ENCODE measurements at regions not wholly inside any gene's neighbourhood (a gene's known extent, or its start where the extent isn't known, plus 50 kb on each side); places are given as distances from the start of the nearest gene placed in this dataset.

- Histone ChIP-seq H3K4me2 (ENCODE audit: insufficient read depth, insufficient read length, low read length) (no peak overlapping the region), H2BK5ac (ENCODE audit: insufficient read length, low read length) (no peak overlapping the region), H3K14ac (ENCODE audit: insufficient read depth, low read length) (no peak overlapping the region), H4K91ac (ENCODE audit: insufficient read length, low read depth, low read length) (no peak overlapping the region), H2BK12ac (ENCODE audit: insufficient read length, low read depth, low read length) (no peak overlapping the region), H4K20me1 (ENCODE audit: control insufficient read depth, insufficient read depth, insufficient read length) (no peaks in the 10 kb centered on the region), H2BK20ac (ENCODE audit: low read depth, low read length, poor library complexity, severe bottlenecking) (no peak overlapping the region), H3K23ac (ENCODE audit: insufficient read length, low read depth, low read length) (no peak overlapping the region), H3T11ph (ENCODE audit: low read length) (no peak overlapping the region), H2BK15ac (ENCODE audit: low read depth, low read length) (no peak overlapping the region), H2BK120ac (ENCODE audit: low read depth, low read length, poor library complexity, severe bottlenecking) (no peak overlapping the region), H3K9ac (ENCODE audit: extremely low read depth, insufficient read length, low read length) (no peak overlapping the region), H4K5ac (ENCODE audit: insufficient read length, low read depth, low read length) (no peak overlapping the region), H3K56ac (ENCODE audit: insufficient read length, low read depth, low read length) (no peak overlapping the region), H3K4ac (ENCODE audit: low read depth, low read length) (no peak overlapping the region), H3K4me1 (ENCODE audit: insufficient read depth, low read length) (no peaks in the 10 kb centered on the region), H3K79me1 (ENCODE audit: insufficient read depth, low read depth, low read length, poor library complexity, severe bottlenecking) (no peaks in the 10 kb centered on the region), H3K27me3 (ENCODE audit: insufficient read depth, low read length) (no peaks in the 10 kb centered on the region), H3K18ac (ENCODE audit: insufficient read length, low read depth, low read length) (no peak overlapping the region), H3K79me2 (ENCODE audit: insufficient read depth, low read length) (no peaks in the 10 kb centered on the region), H3K23me2 (ENCODE audit: insufficient read length, low read depth, low read length, poor library complexity, severe bottlenecking) (no peaks in the 10 kb centered on the region), H3K9me3 (ENCODE audit: control insufficient read depth, low read depth, low read length) (no peaks in the 10 kb centered on the region), H2AK5ac (ENCODE audit: insufficient read length, low read length) (no peak overlapping the region), H4K8ac (replicated peaks; ENCODE audit: insufficient read length, low read depth, low read length) (no peak overlapping the region), H3K27ac (ENCODE audit: insufficient read length, low read depth, low read length) (no peak overlapping the region), H2AFZ (ENCODE audit: low read length) (no peak overlapping the region)
- DNase-seq, result no peak
- Mint-ChIP-seq H3K4me1 (peaks cover 9 to 11% of the 10 kb centered on the region in 2 experiments), H3K36me3 (ENCODE audit: insufficient read depth in 1 of 3, low read depth in 3 of 3) (no peaks in the 10 kb centered on the region), H3K27ac (no peak overlapping the region), H3K4me3 (no peak overlapping the region), H3K9me3 (peaks cover 0 to 2% of the 10 kb centered on the region in 2 experiments; a peak in 1 of 5 replicates), H3K27me3 (ENCODE audit: low read depth) (peaks cover 7% of the 10 kb centered on the region)
- no CpG with 5 or more reads among the region's 16 CpGs for WGBS (ENCODE audit: extremely low coverage, insufficient read length, low lambda C conversion rate)
- no peak for TF ChIP-seq CTCF (conservative IDR thresholded peaks at IDR 0.05)
Observed at GRCh38 chr17:13113821-13114525, 96.1 kb upstream of the ELAC2 start.

All from H9 (cell line).